ENCODE measurements at regions not wholly inside any gene's neighbourhood (a gene's known extent, or its start where the extent isn't known, plus 50 kb on each side); places are given as distances from the start of the nearest gene placed in this dataset.

DNA sequence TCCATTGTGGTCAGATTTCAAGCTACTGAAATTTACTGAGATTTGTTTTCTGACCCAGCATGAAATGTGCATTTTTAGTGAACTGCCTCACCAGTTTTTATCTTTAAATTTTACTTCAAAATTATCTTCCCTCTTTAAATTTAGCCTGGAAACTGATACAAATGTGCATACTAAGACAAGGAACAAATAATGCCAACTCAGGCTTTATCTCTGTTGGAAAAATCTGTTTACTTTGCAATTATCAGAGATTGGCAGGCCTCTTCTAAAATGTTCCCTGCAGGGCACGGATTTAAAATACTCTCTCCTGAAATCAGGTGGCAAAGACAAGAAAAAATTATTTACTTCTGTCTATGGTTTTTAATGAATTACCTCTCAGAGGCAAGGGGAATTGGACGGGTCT, 151.0 kb upstream of the PTCH1 start:
- TF ChIP-seq, protein P1, sequence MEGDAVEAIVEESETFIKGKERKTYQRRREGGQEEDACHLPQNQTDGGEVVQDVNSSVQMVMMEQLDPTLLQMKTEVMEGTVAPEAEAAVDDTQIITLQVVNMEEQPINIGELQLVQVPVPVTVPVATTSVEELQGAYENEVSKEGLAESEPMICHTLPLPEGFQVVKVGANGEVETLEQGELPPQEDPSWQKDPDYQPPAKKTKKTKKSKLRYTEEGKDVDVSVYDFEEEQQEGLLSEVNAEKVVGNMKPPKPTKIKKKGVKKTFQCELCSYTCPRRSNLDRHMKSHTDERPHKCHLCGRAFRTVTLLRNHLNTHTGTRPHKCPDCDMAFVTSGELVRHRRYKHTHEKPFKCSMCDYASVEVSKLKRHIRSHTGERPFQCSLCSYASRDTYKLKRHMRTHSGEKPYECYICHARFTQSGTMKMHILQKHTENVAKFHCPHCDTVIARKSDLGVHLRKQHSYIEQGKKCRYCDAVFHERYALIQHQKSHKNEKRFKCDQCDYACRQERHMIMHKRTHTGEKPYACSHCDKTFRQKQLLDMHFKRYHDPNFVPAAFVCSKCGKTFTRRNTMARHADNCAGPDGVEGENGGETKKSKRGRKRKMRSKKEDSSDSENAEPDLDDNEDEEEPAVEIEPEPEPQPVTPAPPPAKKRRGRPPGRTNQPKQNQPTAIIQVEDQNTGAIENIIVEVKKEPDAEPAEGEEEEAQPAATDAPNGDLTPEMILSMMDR (IDR thresholded peaks at IDR 0.05; ENCODE audit: unreplicated experiment), result no peak
- DNase-seq (ENCODE audit: low spot score, unreplicated experiment), result no peak
- Mint-ChIP-seq H3K36me3 (ENCODE audit: insufficient read depth) (no peaks in the 10 kb centered on the region), H3K9me3 (ENCODE audit: low read depth) (no peaks in the 10 kb centered on the region), H3K27ac (no peak overlapping the region), H3K27me3 (peaks cover 29% of the 10 kb centered on the region), H3K4me3 (ENCODE audit: low read depth) (no peak overlapping the region), H3K4me1 (ENCODE audit: low read depth) (peaks cover 14% of the 10 kb centered on the region)

DNA sequence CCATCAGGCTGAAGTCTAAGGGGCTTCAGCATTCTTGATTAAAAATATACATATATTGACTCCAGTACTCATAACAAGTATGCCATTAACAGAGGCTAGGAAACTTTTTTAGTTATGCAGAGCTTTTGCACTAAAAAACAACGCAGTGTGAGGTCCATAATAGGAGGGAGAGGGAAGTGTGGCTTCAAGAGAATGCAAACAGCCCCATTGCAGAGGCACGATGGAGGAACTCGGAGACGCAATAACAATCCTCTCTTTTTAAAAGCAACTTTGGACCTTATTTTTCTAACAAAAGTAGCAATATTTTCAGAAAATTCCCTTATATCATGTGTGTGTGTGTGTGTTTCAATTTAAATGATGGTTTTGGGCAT, 150.0 kb upstream of the PTCH1 start:
- DNase-seq (ENCODE audit: low spot score, unreplicated experiment), result no peak

DNA sequence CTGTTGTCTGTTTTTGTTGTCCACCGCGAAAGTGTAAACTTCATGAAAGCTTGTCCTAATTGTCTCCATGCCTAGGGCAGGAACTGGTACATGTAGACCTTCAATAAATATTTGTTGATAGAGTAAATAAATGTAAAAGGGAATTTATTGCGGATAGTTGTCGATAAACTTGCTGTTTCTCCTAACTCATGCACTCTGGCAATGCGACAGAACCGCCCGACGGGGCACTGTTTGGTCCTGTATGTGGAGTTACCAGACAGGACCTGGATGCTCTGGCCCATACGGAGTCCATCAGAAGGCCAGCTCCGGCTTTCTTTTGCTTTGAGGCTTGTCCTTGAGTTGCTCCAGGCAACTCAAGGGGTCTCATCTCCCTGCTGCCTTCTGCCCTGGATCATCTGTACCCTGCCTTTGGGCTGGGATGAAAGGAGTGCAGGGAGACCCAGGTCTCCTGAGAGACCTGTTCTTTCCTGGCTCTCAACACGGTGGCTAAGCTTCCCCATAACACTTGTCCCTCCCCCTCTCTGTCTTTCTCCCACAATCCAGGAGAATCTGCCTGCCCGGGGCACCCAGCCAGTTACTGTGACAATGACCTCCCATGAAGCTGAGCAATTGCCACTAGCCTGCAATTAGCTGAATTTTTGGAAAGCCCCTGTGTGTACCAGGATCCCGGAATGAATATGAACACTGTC, 149.5 kb upstream of the PTCH1 start:
- peaks cover 29% of the 10 kb centered on the region for H3K27me3 Mint-ChIP-seq
- no peaks in the 10 kb centered on the region for H3K9me3 Mint-ChIP-seq (ENCODE audit: low read depth)
- TF ChIP-seq, protein P1 (IDR thresholded peaks at IDR 0.05; ENCODE audit: unreplicated experiment), result no peak
- H3K36me3 Mint-ChIP-seq (ENCODE audit: insufficient read depth), result no peaks in the 10 kb centered on the region
- peaks cover 14% of the 10 kb centered on the region for H3K4me1 Mint-ChIP-seq (ENCODE audit: low read depth)
- DNase-seq (ENCODE audit: low spot score, unreplicated experiment), result no peak
- no peak overlapping the region for H3K4me3 Mint-ChIP-seq (ENCODE audit: low read depth)
- no peak overlapping the region for H3K27ac Mint-ChIP-seq

More for the DNA sequence above, 150.0 kb upstream of the PTCH1 start:
- H3K36me3 Mint-ChIP-seq (ENCODE audit: insufficient read depth), result no peaks in the 10 kb centered on the region
- peaks cover 14% of the 10 kb centered on the region for H3K4me1 Mint-ChIP-seq (ENCODE audit: low read depth)
- peaks cover 29% of the 10 kb centered on the region for H3K27me3 Mint-ChIP-seq
- no peak overlapping the region for H3K27ac Mint-ChIP-seq
- H3K4me3 Mint-ChIP-seq (ENCODE audit: low read depth), result no peak overlapping the region
- no peaks in the 10 kb centered on the region for H3K9me3 Mint-ChIP-seq (ENCODE audit: low read depth)
- TF ChIP-seq, protein P1 (IDR thresholded peaks at IDR 0.05; ENCODE audit: unreplicated experiment), result no peak

DNA sequence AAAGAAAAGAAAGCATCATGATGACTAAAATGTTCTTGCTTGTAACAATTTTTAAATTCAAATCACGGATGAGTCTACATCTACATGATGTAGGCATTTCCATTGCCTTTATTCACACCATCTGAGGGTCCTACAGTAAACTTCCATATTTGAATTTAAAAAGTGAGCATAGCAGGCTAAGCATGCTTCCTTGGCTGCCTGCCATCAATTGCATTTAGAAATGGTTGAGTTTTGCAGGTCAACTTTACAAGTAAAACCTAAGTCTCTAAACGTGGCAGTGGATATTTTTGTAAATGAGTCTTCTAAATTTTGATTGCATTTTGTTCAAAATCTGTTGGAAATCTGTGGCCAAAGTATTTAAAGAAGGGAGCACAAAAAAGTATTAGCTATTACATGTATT, 136.5 kb upstream of the PTCH1 start:
- DNase-seq (ENCODE audit: low spot score, unreplicated experiment), result no peak
- Mint-ChIP-seq H3K9me3 (ENCODE audit: low read depth) (peaks cover 16% of the 10 kb centered on the region), H3K4me3 (ENCODE audit: low read depth) (no peak overlapping the region), H3K27me3 (peaks cover 3% of the 10 kb centered on the region), H3K4me1 (ENCODE audit: low read depth) (no peaks in the 10 kb centered on the region), H3K27ac (no peak overlapping the region), H3K36me3 (ENCODE audit: insufficient read depth) (peaks cover 1% of the 10 kb centered on the region)
- TF ChIP-seq, protein P1 (IDR thresholded peaks at IDR 0.05; ENCODE audit: unreplicated experiment), result no peak

DNA sequence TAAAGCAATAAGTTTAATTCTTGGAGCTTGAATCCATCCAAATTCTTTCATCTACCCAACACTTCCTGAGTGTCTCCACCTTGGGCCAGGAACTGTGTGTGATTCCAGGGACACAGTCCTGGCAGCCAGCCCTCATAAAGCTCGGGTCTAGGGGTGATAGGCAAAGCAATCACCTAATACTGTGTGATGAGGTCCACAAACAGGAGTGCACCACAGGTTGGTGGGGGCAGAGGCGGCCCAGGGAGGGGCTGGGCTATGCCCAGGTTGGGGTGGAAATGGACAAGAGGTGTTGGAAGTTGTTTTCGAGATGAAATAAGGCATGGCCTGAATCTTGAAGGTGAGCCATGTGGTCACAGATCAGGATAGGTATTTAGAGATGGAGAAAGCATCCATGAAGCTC, 133.9 kb upstream of the PTCH1 start:
- H3K4me3 Mint-ChIP-seq (ENCODE audit: low read depth), result no peak overlapping the region
- no peak for DNase-seq (ENCODE audit: low spot score, unreplicated experiment)
- no peaks in the 10 kb centered on the region for H3K4me1 Mint-ChIP-seq (ENCODE audit: low read depth)
- no peaks in the 10 kb centered on the region for H3K36me3 Mint-ChIP-seq (ENCODE audit: insufficient read depth)
- H3K27me3 Mint-ChIP-seq, result peaks cover 3% of the 10 kb centered on the region
- TF ChIP-seq, protein P1 (IDR thresholded peaks at IDR 0.05; ENCODE audit: unreplicated experiment), result no peak
- H3K27ac Mint-ChIP-seq, result no peak overlapping the region
- H3K9me3 Mint-ChIP-seq (ENCODE audit: low read depth), result no peaks in the 10 kb centered on the region
